ENCODE measurements at regions not wholly inside any gene's neighbourhood (a gene's known extent, or its start where the extent isn't known, plus 50 kb on each side); places are given as distances from the start of the nearest gene placed in this dataset.

GRCh38 chr7:54080971-54081370 is 461.2 kb upstream of the VSTM2A start:
- TF ChIP-seq, protein P1, sequence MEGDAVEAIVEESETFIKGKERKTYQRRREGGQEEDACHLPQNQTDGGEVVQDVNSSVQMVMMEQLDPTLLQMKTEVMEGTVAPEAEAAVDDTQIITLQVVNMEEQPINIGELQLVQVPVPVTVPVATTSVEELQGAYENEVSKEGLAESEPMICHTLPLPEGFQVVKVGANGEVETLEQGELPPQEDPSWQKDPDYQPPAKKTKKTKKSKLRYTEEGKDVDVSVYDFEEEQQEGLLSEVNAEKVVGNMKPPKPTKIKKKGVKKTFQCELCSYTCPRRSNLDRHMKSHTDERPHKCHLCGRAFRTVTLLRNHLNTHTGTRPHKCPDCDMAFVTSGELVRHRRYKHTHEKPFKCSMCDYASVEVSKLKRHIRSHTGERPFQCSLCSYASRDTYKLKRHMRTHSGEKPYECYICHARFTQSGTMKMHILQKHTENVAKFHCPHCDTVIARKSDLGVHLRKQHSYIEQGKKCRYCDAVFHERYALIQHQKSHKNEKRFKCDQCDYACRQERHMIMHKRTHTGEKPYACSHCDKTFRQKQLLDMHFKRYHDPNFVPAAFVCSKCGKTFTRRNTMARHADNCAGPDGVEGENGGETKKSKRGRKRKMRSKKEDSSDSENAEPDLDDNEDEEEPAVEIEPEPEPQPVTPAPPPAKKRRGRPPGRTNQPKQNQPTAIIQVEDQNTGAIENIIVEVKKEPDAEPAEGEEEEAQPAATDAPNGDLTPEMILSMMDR (IDR thresholded peaks at IDR 0.05) = no peak
- no peak for TF ChIP-seq PHF8 (IDR thresholded peaks at IDR 0.05; ENCODE audit: borderline replicate concordance, low read depth)
